A549 (cell line): ENCODE measurements at regions not wholly inside any gene's neighbourhood (a gene's known extent, or its start where the extent isn't known, plus 50 kb on each side); places are given as distances from the start of the nearest gene placed in this dataset.
A peak's percentile ranks its signal among the peaks of the same experiment; 100 is the strongest.

ENCODE experiments used
- ATAC-seq, 2 experiments: fragments of 200-7000 bp in 1 of 2; fragments of >200 bp in 1 of 2; cut with Nextera tagmentation in 1 of 2; cut with Tn5 transposase in 1 of 2; 3 replicates each; pipeline versions ENCODE4 v1.8.0 to v1.9.1; 2018 to 2020; ENCODE audit warnings: mild to moderate bottlenecking in 1 of 2, moderate library complexity in 1 of 2
- CTCF ChIA-PET: fragments of 300-600 bp; sonication (Branson Sonifier 250); formaldehyde crosslinking; extraction: SDS; loops from one replicate; lab custom pipeline; 2021; ENCODE audit warnings: antibody characterized with exemption, inconsistent platforms; lab: Yijun Ruan, JAX
- POLR2A ChIA-PET: fragments of 350-600 bp; formaldehyde crosslinking; extraction: SDS; loops from one replicate; lab custom pipeline; 2021; ENCODE audit warnings: antibody characterized with exemption, inconsistent platforms; lab: Yijun Ruan, JAX
- DNase-seq, 2 experiments: peaks; one replicate each; pipeline versions ENCODE4 v3.0.0 to v3.0.0-alpha.2; 2011 to 2016; ENCODE audit warnings: low read depth in 1 of 2, low spot score in 1 of 2
- FAIRE-seq: peaks from 2 replicates; lab custom pipeline; 2011; peaks lifted over from hg19 to GRCh38; lab: Jason Lieb, UNC
- H3K27ac ChIP-seq, 2 experiments: fragments of >200 bp; sonication (Bioruptor Twin); formaldehyde crosslinking; 3 replicates each; pipeline ENCODE4 v1.5.1; 2016 to 2017
- H3K4me1 ChIP-seq: fragments of >200 bp; sonication (Bioruptor Twin); formaldehyde crosslinking; 3 replicates; pipeline ENCODE4 v1.6.1; 2016
- H3K4me2 ChIP-seq: fragments of >200 bp; sonication (Bioruptor Twin); formaldehyde crosslinking; 3 replicates; pipeline ENCODE4 v1.6.1; 2016
- H3K4me3 ChIP-seq: fragments of >200 bp; sonication (Bioruptor Twin); formaldehyde crosslinking; 3 replicates; pipeline ENCODE4 v1.5.1; 2016
- H3K9me3 ChIP-seq: fragments of >200 bp; sonication (Bioruptor Twin); formaldehyde crosslinking; 3 replicates; pipeline ENCODE4 v1.6.1; 2016
- CBX2 ChIP-seq: fragments of 200-600 bp; sonication (generic); IDR thresholded peaks from 2 replicates; pipeline ENCODE4 v1.6.1; 2016; ENCODE audit warnings: low read depth, mild to moderate bottlenecking, borderline replicate concordance
- CBX8 ChIP-seq: fragments of 200-600 bp; sonication (generic); IDR thresholded peaks from 2 replicates; pipeline ENCODE4 v1.6.1; 2016
- EHF ChIP-seq: fragments of 250-450 bp; sonication (Bioruptor Pico); IDR thresholded peaks from 2 replicates; pipeline ENCODE4 v1.5.0; 2020; ENCODE audit warnings: mild to moderate bottlenecking
- EHMT2 ChIP-seq: fragments of 200-600 bp; sonication (generic); IDR thresholded peaks from 2 replicates; pipeline ENCODE4 v1.6.1; 2016; ENCODE audit warnings: antibody characterized with exemption, low read depth, mild to moderate bottlenecking, moderate library complexity
- ESRRA ChIP-seq: fragments of 150-350 bp; IDR thresholded peaks from 2 replicates; pipeline ENCODE4 v1.6.1; 2014; ENCODE audit warnings: mild to moderate bottlenecking, low read length, borderline replicate concordance
- FOSL2 ChIP-seq, 2 experiments: fragments of 450-650 bp in 1 of 2; fragments of >200 bp in 1 of 2; sonication (Bioruptor Twin) in 1 of 2; formaldehyde crosslinking; IDR thresholded peaks; 2 replicates each; pipeline versions ENCODE4 v1.5.0 to v1.6.1; 2016 to 2020; ENCODE audit warnings: mild to moderate bottlenecking in 1 of 2, moderate library complexity in 1 of 2
- JUN ChIP-seq, 2 experiments: fragments of >200 bp; sonication (Bioruptor Twin); formaldehyde crosslinking; IDR thresholded peaks; 2 replicates in 1 of 2; 3 replicates in 1 of 2; pipeline ENCODE4 v1.6.1; 2016 to 2017
- MAFK ChIP-seq: fragments of 450-650 bp; IDR thresholded peaks from 2 replicates; pipeline ENCODE4 v1.6.1; 2014; ENCODE audit not compliant: partially characterized antibody
- POLR2AphosphoS2 ChIP-seq: conservative IDR thresholded peaks from 2 replicates; pipeline ENCODE4 v1.6.1; 2012; ENCODE audit warnings: low read length, improper control_type of control experiment, inconsistent platforms
- RAD21 ChIP-seq, 2 experiments: fragments of >200 bp in 1 of 2; sonication (Bioruptor Twin) in 1 of 2; formaldehyde crosslinking in 1 of 2; IDR thresholded peaks in 1 of 2; conservative IDR thresholded peaks in 1 of 2; 2 replicates in 1 of 2; 3 replicates in 1 of 2; pipeline ENCODE4 v1.6.1; 2012 to 2018; ENCODE audit warnings: inconsistent platforms in 1 of 2
- SMC3 ChIP-seq: fragments of >200 bp; sonication (Bioruptor Twin); formaldehyde crosslinking; IDR thresholded peaks from 3 replicates; pipeline ENCODE4 v1.6.1; 2018; ENCODE audit warnings: inconsistent platforms
- SREBF2 ChIP-seq: fragments of 450-650 bp; IDR thresholded peaks from 2 replicates; pipeline ENCODE4 v1.6.1; 2014; ENCODE audit warnings: mild to moderate bottlenecking, moderate library complexity
- ZC3H11A ChIP-seq: fragments of 450-650 bp; IDR thresholded peaks from 2 replicates; pipeline ENCODE4 v1.6.1; 2014; ENCODE audit warnings: antibody characterized with exemption, mild to moderate bottlenecking
- ZFP36 ChIP-seq: fragments of 450-650 bp; IDR thresholded peaks from 2 replicates; pipeline ENCODE4 v1.6.1; 2014; ENCODE audit warnings: borderline replicate concordance; ENCODE audit not compliant: partially characterized antibody
- ZNF302 ChIP-seq: fragments of 250-450 bp; sonication (Bioruptor Pico); IDR thresholded peaks from 2 replicates; pipeline ENCODE4 v1.9.0; 2021; ENCODE audit warnings: inconsistent platforms, mild to moderate bottlenecking, moderate library complexity
- WGBS: methylation state at CpG from one replicate; pipeline ENCODE4 v1.1.6; 2017; ENCODE audit errors: missing lambda C conversion rate; 5-methylcytosine and 5-hydroxymethylcytosine counted together
- TF ChIP-seq, protein P1 (sequence below): fragments of 250-450 bp; sonication (Bioruptor Pico); IDR thresholded peaks from 2 replicates; pipeline ENCODE4 v1.5.0; 2020; ENCODE audit warnings: low read depth, mild to moderate bottlenecking, moderate library complexity
- TF ChIP-seq, protein P2 (sequence below): fragments of 450-650 bp; IDR thresholded peaks from 2 replicates; pipeline ENCODE4 v1.6.1; 2014; ENCODE audit warnings: antibody characterized with exemption
- TF ChIP-seq, protein P3 (sequence below): fragments of >200 bp; sonication (Bioruptor Twin); formaldehyde crosslinking; IDR thresholded peaks from 3 replicates; pipeline ENCODE4 v1.5.1; 2016
- TF ChIP-seq, protein P4 (sequence below): IDR thresholded peaks from 2 replicates; pipeline ENCODE4 v1.6.1; 2012
- TF ChIP-seq, protein P5 (sequence below): fragments of 250-450 bp; sonication (Bioruptor Pico); IDR thresholded peaks from 2 replicates; pipeline ENCODE4 v1.5.0; 2021; ENCODE audit warnings: mild to moderate bottlenecking, moderate library complexity, borderline replicate concordance

DNA sequence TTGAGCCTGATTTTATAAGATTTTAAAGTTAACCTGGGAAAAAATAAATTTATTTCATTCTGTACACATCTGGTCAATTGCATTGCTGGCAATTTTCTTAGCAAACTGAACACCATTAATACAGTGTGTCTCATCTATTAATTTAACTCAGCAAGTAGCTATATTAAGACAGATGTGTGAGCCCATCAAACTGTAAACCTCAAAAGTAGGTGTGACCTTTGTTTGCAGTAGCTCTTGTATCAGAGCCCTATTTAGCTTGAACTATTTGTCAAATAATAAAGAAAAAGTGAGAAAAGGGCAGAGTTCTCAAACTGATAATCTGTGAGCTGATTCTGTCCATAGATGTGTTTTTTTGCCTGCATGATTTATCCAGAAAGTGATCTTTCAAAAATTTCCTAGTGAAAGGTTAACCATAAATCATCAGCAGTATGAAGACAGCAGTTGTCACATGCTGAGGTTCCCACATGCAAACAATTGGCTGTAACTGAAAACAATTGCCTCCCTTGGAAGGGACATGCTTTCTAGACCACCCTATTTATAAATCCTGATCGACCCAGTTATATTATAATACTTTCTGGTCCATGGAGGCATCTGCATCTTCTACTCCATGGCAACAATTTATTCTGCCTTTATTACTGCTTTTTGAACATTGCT is 646.5 kb downstream of the NSUN3 start (continued):
- no peak for TF ChIP-seq JUN (IDR thresholded peaks at IDR 0.05)

DNA sequence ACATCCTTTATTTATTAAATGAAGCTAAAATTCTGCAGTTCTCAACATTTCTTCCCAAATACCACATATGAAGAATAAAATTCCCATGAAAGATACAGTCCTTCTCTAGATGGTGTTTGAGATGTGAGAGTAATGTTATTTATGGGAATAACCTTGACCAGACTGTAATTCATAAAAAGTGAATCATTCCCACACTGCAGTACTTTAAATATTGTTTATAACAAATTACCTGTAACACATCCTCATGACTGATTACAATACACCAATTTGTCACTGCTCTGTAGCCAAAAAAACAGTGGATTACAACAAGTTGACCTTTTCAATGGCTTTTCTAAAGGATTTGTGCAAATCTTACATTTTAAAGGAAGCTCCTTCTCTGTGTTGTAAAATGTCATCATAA is 651.3 kb downstream of the NSUN3 start:
- TF ChIP-seq ZC3H11A: no peak
- TF ChIP-seq, protein P1, sequence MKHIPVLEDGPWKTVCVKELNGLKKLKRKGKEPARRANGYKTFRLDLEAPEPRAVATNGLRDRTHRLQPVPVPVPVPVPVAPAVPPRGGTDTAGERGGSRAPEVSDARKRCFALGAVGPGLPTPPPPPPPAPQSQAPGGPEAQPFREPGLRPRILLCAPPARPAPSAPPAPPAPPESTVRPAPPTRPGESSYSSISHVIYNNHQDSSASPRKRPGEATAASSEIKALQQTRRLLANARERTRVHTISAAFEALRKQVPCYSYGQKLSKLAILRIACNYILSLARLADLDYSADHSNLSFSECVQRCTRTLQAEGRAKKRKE (CRISPR knock-in tag): no peak
- no peak for TF ChIP-seq RAD21 (conservative IDR thresholded peaks at IDR 0.05 in 1 of 2, IDR thresholded peaks at IDR 0.05 in 1 of 2)
- no peak for TF ChIP-seq CBX2
- no peak for TF ChIP-seq ZFP36
- TF ChIP-seq ZNF302 (CRISPR knock-in tag): no peak
- TF ChIP-seq, protein P2, sequence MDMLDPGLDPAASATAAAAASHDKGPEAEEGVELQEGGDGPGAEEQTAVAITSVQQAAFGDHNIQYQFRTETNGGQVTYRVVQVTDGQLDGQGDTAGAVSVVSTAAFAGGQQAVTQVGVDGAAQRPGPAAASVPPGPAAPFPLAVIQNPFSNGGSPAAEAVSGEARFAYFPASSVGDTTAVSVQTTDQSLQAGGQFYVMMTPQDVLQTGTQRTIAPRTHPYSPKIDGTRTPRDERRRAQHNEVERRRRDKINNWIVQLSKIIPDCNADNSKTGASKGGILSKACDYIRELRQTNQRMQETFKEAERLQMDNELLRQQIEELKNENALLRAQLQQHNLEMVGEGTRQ: no peak
- no peak for TF ChIP-seq SREBF2
- ATAC-seq (no peak), DNase-seq (no peak), FAIRE-seq (no peak)
- no peak overlapping the region for H3K27ac ChIP-seq
- POLR2A ChIA-PET: no interaction called here
- H3K4me2 ChIP-seq: no peak overlapping the region
- CTCF ChIA-PET: interaction anchor here (0.8 to 1.2 kb wide), 2 partner anchors 11 to 377 kb away, joined by 3 read pairs; no protein-coding TSS in a partner anchor
- no peak overlapping the region for H3K4me3 ChIP-seq
- H3K9me3 ChIP-seq: no peaks in the 10 kb centered on the region
- H3K4me1 ChIP-seq: no peaks in the 10 kb centered on the region

DNA sequence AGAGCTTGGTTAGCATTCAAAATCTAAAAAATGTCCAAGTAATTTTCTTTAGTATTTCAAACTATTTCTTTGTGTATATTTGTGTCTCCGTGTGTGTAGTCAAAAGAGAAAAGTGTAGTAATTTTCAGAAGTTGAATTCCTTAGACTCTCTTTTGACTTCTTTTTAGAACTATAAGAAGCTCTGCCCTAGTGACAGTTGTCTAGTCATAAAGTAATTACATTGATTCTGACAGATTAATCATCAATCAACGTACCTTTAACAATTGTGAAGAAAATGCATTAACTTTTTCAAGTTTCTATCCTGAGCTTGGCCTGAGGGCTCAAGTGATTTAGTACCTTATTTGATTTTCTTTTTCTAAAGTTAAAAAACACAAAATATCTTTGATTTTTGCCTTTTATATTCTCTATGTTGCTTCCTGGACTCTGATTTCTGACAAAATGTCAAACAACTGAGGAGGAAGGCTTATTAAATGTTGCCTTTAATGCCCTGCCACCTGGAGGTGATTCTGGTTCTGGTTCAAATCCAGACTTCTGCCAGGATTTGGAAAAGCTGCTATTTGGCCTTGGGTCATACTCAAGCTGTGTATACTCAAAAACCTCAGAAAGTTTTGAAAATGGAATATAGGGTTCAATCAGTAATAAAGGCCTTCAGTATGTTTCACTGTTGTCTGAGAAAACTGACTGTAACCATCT is 653.6 kb downstream of the NSUN3 start:
- Histone ChIP-seq H3K4me1 (no peaks in the 10 kb centered on the region), H3K4me2 (no peak overlapping the region), H3K27ac (no peak overlapping the region), H3K9me3 (no peaks in the 10 kb centered on the region), H3K4me3 (no peak overlapping the region)
- WGBS: 50% methylated on average over 2 of the region's 2 CpGs
- DNase-seq (peak in 1 of 2 experiments; percentile 22), FAIRE-seq (no peak), ATAC-seq (no peak)
- CTCF ChIA-PET: interaction anchor here (1.2 to 1.4 kb wide), 2 partner anchors 8 to 378 kb away, joined by 3 read pairs; no protein-coding TSS in a partner anchor
- POLR2A ChIA-PET: no interaction called here
- TF ChIP-seq RAD21 (conservative IDR thresholded peaks at IDR 0.05 in 1 of 2, IDR thresholded peaks at IDR 0.05 in 1 of 2): peak; percentile 49 to 55
- TF ChIP-seq, protein P3, sequence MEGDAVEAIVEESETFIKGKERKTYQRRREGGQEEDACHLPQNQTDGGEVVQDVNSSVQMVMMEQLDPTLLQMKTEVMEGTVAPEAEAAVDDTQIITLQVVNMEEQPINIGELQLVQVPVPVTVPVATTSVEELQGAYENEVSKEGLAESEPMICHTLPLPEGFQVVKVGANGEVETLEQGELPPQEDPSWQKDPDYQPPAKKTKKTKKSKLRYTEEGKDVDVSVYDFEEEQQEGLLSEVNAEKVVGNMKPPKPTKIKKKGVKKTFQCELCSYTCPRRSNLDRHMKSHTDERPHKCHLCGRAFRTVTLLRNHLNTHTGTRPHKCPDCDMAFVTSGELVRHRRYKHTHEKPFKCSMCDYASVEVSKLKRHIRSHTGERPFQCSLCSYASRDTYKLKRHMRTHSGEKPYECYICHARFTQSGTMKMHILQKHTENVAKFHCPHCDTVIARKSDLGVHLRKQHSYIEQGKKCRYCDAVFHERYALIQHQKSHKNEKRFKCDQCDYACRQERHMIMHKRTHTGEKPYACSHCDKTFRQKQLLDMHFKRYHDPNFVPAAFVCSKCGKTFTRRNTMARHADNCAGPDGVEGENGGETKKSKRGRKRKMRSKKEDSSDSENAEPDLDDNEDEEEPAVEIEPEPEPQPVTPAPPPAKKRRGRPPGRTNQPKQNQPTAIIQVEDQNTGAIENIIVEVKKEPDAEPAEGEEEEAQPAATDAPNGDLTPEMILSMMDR: peak; percentile 35
- no peak for TF ChIP-seq ESRRA
- no peak for TF ChIP-seq FOSL2 (IDR thresholded peaks at IDR 0.05)
- TF ChIP-seq FOSL2 (CRISPR knock-in tag; IDR thresholded peaks at IDR 0.05): no peak
- TF ChIP-seq SMC3: peak; percentile 41

DNA sequence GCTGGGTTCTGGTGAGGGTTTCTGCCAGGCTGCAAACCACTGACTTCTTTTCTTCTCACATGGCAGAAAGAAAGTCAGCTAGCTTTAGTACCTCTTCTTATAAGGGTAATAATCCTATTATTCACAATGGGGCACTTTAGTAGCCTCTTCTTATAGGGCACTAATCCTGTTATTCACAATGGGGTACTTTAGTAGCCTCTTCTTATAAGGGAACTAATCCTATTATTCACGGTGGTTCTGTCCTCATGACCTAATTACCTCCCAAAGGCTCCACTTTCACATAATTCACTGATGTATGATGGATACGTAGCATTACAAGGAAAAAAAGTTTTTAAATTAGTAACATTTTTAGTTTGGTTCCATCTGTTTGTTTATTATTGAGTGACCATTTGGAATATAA is 671.3 kb downstream of the NSUN3 start:
- WGBS: 41% methylated on average over 2 of the region's 2 CpGs
- POLR2A ChIA-PET: no interaction called here
- H3K4me1 ChIP-seq: no peaks in the 10 kb centered on the region
- H3K27ac ChIP-seq: no peak overlapping the region
- FAIRE-seq: no peak
- H3K4me2 ChIP-seq: no peak overlapping the region
- no peaks in the 10 kb centered on the region for H3K9me3 ChIP-seq
- no peak for DNase-seq
- CTCF ChIA-PET: no interaction called here
- H3K4me3 ChIP-seq: no peak overlapping the region
- no peak for ATAC-seq
- TF ChIP-seq POLR2AphosphoS2: no peak
- no peak for TF ChIP-seq CBX8
- TF ChIP-seq EHF (CRISPR knock-in tag): no peak
- TF ChIP-seq, protein P4, sequence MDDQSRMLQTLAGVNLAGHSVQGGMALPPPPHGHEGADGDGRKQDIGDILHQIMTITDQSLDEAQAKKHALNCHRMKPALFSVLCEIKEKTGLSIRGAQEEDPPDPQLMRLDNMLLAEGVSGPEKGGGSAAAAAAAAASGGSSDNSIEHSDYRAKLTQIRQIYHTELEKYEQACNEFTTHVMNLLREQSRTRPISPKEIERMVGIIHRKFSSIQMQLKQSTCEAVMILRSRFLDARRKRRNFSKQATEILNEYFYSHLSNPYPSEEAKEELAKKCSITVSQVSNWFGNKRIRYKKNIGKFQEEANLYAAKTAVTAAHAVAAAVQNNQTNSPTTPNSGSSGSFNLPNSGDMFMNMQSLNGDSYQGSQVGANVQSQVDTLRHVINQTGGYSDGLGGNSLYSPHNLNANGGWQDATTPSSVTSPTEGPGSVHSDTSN: no peak
- TF ChIP-seq ZNF302 (CRISPR knock-in tag): no peak
- TF ChIP-seq MAFK: no peak
- TF ChIP-seq EHMT2: no peak
- no peak for TF ChIP-seq RAD21 (conservative IDR thresholded peaks at IDR 0.05 in 1 of 2, IDR thresholded peaks at IDR 0.05 in 1 of 2)
- no peak for TF ChIP-seq SMC3
- TF ChIP-seq, protein P5, sequence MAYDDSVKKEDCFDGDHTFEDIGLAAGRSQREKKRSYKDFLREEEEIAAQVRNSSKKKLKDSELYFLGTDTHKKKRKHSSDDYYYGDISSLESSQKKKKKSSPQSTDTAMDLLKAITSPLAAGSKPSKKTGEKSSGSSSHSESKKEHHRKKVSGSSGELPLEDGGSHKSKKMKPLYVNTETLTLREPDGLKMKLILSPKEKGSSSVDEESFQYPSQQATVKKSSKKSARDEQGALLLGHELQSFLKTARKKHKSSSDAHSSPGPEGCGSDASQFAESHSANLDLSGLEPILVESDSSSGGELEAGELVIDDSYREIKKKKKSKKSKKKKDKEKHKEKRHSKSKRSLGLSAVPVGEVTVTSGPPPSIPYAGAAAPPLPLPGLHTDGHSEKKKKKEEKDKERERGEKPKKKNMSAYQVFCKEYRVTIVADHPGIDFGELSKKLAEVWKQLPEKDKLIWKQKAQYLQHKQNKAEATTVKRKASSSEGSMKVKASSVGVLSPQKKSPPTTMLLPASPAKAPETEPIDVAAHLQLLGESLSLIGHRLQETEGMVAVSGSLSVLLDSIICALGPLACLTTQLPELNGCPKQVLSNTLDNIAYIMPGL: no peak
